K562 (cell line): ENCODE measurements at regions not wholly inside any gene's neighbourhood (a gene's known extent, or its start where the extent isn't known, plus 50 kb on each side); places are given as distances from the start of the nearest gene placed in this dataset.
A peak's percentile ranks its signal among the peaks of the same experiment; 100 is the strongest.

Source experiments
- ATAC-seq: fragments of 200-7000 bp; cut with Tn5 transposase; 3 replicates; pipeline ENCODE4 v1.9.1; 2020; ENCODE audit warnings: moderate library complexity
- BruUV-seq: library from RNA; stranded (reverse); fragments of 400-500 nt; replicated peaks from 2 replicates; lab custom pipeline; 2021; lab: Mats Ljungman, UMichigan
- CTCF ChIA-PET: fragments of 300-600 bp; formaldehyde crosslinking; extraction: SDS; loops from one replicate; lab custom pipeline; 2021; ENCODE audit warnings: low intra/inter-chr PET ratio; lab: Yijun Ruan, JAX
- POLR2A ChIA-PET: fragments of 300-600, 350-650 bp; sonication (Branson Sonifier 250); formaldehyde crosslinking; extraction: SDS; loops from one replicate; lab custom pipeline; 2021; ENCODE audit warnings: antibody characterized with exemption, inconsistent platforms; lab: Yijun Ruan, JAX
- DNase-seq, 4 experiments: peaks; one replicate each; pipeline versions ENCODE4 v3.0.0 to v3.0.0-alpha.2; 2011 to 2018; ENCODE audit warnings: low spot score in 3 of 4, mixed read lengths in 3 of 4; ENCODE audit errors: extremely low read depth in 1 of 4
- FAIRE-seq: peaks from 2 replicates; lab custom pipeline; 2011; peaks lifted over from hg19 to GRCh38; lab: Jason Lieb, UNC
- H2AFZ ChIP-seq: 2 replicates; pipeline ENCODE4 v1.6.0; 2011; ENCODE audit warnings: low read depth, low read length, control low read depth, inconsistent platforms
- H3K27ac ChIP-seq: fragments of 200-600 bp; 3 replicates; pipeline ENCODE4 v1.8.0; 2011; ENCODE audit warnings: low read depth, mild to moderate bottlenecking, control low read depth, inconsistent platforms, low read length, moderate library complexity, mixed read lengths; ENCODE audit errors: extremely low read depth
- H3K27me3 ChIP-seq, 2 experiments: fragments of 300-600 bp in 1 of 2; 2 replicates in 1 of 2; 3 replicates in 1 of 2; pipeline versions ENCODE4 v1.6.0 to v1.8.0; 2011; ENCODE audit warnings: inconsistent platforms in 2 of 2, low read length in 2 of 2, mild to moderate bottlenecking in 1 of 2, mixed read lengths in 1 of 2, moderate library complexity in 1 of 2; ENCODE audit not compliant: control insufficient read depth in 2 of 2, insufficient read depth in 2 of 2
- H3K36me3 ChIP-seq: fragments of 300-600 bp; 3 replicates; pipeline ENCODE4 v1.8.0; 2011; ENCODE audit warnings: mild to moderate bottlenecking, low read length, inconsistent platforms; ENCODE audit not compliant: control insufficient read depth, insufficient read depth
- H3K4me1 ChIP-seq, 2 experiments: fragments of 200-600 bp in 1 of 2; replicated peaks in 1 of 2; 2 replicates in 1 of 2; 3 replicates in 1 of 2; pipeline versions ENCODE4 v1.5.1 to v1.8.0; 2011; ENCODE audit warnings: inconsistent platforms in 2 of 2, low read length in 2 of 2, mild to moderate bottlenecking in 1 of 2, mixed read lengths in 1 of 2, moderate library complexity in 1 of 2; ENCODE audit not compliant: control insufficient read depth in 2 of 2, insufficient read depth in 2 of 2
- H3K4me2 ChIP-seq: 2 replicates; pipeline ENCODE4 v1.6.1; 2011; ENCODE audit warnings: low read length, control low read depth, inconsistent platforms, mixed read lengths; ENCODE audit not compliant: insufficient read depth
- H3K4me3 ChIP-seq: fragments of 200-600 bp; sonication (generic), shearing (Covaris generic); 2 replicates; pipeline ENCODE4 v1.5.1; 2016; ENCODE audit warnings: control low read depth, inconsistent platforms
- H3K79me2 ChIP-seq: fragments of 200-600 bp; 3 replicates; pipeline ENCODE4 v1.8.0; 2011; ENCODE audit warnings: low read length, inconsistent platforms; ENCODE audit not compliant: control insufficient read depth, insufficient read depth
- H3K9ac ChIP-seq, 2 experiments: 2 replicates each; pipeline versions ENCODE4 v1.6.0 to v1.6.1; 2011; ENCODE audit warnings: low read depth in 2 of 2, low read length in 2 of 2, control low read depth in 1 of 2, inconsistent platforms in 1 of 2, mild to moderate bottlenecking in 1 of 2, mixed read lengths in 1 of 2; ENCODE audit not compliant: insufficient read depth in 1 of 2
- H3K9me1 ChIP-seq: one replicate; pipeline ENCODE4 v1.6.0; 2011; ENCODE audit warnings: inconsistent platforms, mild to moderate bottlenecking, low read length, moderate library complexity; ENCODE audit not compliant: control insufficient read depth, insufficient read depth
- H3K9me3 ChIP-seq: replicated peaks from 2 replicates; pipeline ENCODE4 v1.5.1; 2011; ENCODE audit warnings: low read depth, low read length, inconsistent platforms; ENCODE audit not compliant: control insufficient read depth, insufficient read depth
- H4K20me1 ChIP-seq: replicated peaks from 2 replicates; pipeline ENCODE4 v1.6.1; 2011; ENCODE audit warnings: low read length, inconsistent platforms, mixed read lengths; ENCODE audit not compliant: control insufficient read depth, insufficient read depth
- CREB3L1 ChIP-seq: fragments of 450-650 bp; IDR thresholded peaks from 2 replicates; pipeline ENCODE4 v1.6.1; 2014; ENCODE audit warnings: low read depth, mild to moderate bottlenecking, moderate library complexity, borderline replicate concordance
- HCFC1 ChIP-seq: IDR thresholded peaks from 2 replicates; pipeline ENCODE4 v1.6.1; 2012; ENCODE audit warnings: low read depth, low read length, improper control_type of control experiment
- HEY1 ChIP-seq: fragments of 250-450 bp; sonication (Bioruptor Pico); IDR thresholded peaks from 2 replicates; pipeline ENCODE4 v1.5.0; 2020; ENCODE audit warnings: mild to moderate bottlenecking, moderate library complexity, borderline replicate concordance
- ILK ChIP-seq: fragments of 450-650 bp; IDR thresholded peaks from 2 replicates; pipeline ENCODE4 v1.6.1; 2016; ENCODE audit warnings: missing genetic modification characterization, low read depth, mild to moderate bottlenecking, missing compliant biosample characterization, moderate library complexity, borderline replicate concordance
- LEF1 ChIP-seq: fragments of 450-650 bp; IDR thresholded peaks from 2 replicates; pipeline ENCODE4 v1.6.1; 2016; ENCODE audit warnings: mild to moderate bottlenecking
- NCOA4 ChIP-seq: fragments of 450-650 bp; IDR thresholded peaks from 2 replicates; pipeline ENCODE4 v1.6.1; 2018; ENCODE audit warnings: mild to moderate bottlenecking; ENCODE audit not compliant: partially characterized antibody
- SMAD2 ChIP-seq: fragments of 150-350 bp; IDR thresholded peaks from 2 replicates; pipeline ENCODE4 v1.6.1; 2014; ENCODE audit warnings: low read depth, mild to moderate bottlenecking, low read length
- TSC22D4 ChIP-seq: fragments of 450-650 bp; IDR thresholded peaks from 2 replicates; pipeline ENCODE4 v1.6.1; 2016; ENCODE audit warnings: missing genetic modification characterization, missing biosample characterization, control low read depth
- USF1 ChIP-seq: sonication (generic); formaldehyde crosslinking; IDR thresholded peaks from 2 replicates; pipeline ENCODE4 v1.9.0; 2022; ENCODE audit warnings: mild to moderate bottlenecking, missing genetic modification reagents
- ZBED1 ChIP-seq: IDR thresholded peaks from 2 replicates; pipeline ENCODE4 v1.6.1; 2014
- ZBTB1 ChIP-seq: sonication (generic); formaldehyde crosslinking; IDR thresholded peaks from 2 replicates; pipeline ENCODE4 v1.8.1; 2023; ENCODE audit warnings: missing genetic modification reagents, low read depth, mild to moderate bottlenecking, borderline replicate concordance
- ZNF280B ChIP-seq: fragments of 250-450 bp; sonication (Bioruptor Pico); IDR thresholded peaks from 2 replicates; pipeline ENCODE4 v1.5.1; 2021; ENCODE audit warnings: mild to moderate bottlenecking
- WGBS: fragments of 100-300 bp; shearing (Covaris generic); methylation state at CpG from one replicate; pipeline ENCODE4 v1.1.6; 2016; ENCODE audit warnings: low coverage, mixed read lengths; ENCODE audit not compliant: insufficient coverage; ENCODE audit errors: missing lambda C conversion rate; 5-methylcytosine and 5-hydroxymethylcytosine counted together
- in situ Hi-C: fragments of 300-500 bp; cut with MboI; formaldehyde crosslinking; loops from 4 replicates; pipeline ENCODE4 v1.15.0; 2018; ENCODE audit warnings: inconsistent platforms, mixed read lengths
- intact Hi-C: fragments of 100-400 bp; cut with micrococcal nuclease; formaldehyde crosslinking; loops from 2 replicates; pipeline ENCODE4 v1.14.2; 2022

- in situ Hi-C loops (no loop called here), intact Hi-C loops (no loop called here)
- Histone ChIP-seq H2AFZ (no peak overlapping the region), H3K36me3 (no peaks in the 10 kb centered on the region), H3K27ac (no peak overlapping the region), H3K9me3 (no peaks in the 10 kb centered on the region), H3K79me2 (no peaks in the 10 kb centered on the region), H3K27me3 (peaks cover 19 to 87% of the 10 kb centered on the region in 2 experiments; a peak in 4 of 5 replicates), H3K4me1 (peaks cover 0 to 23% of the 10 kb centered on the region in 2 experiments; a peak in 2 of 5 replicates), H4K20me1 (peaks cover 12% of the 10 kb centered on the region; the same call in 1 of the 2 replicates), H3K9me1 (no peaks in the 10 kb centered on the region)
- 3% methylated on average over 19 of the region's 22 CpGs for WGBS
- FAIRE-seq = no peak
- BruUV-seq = no TSS peak
- POLR2A ChIA-PET = no interaction called here
- ATAC-seq = no peak
- no peak for DNase-seq
- 0 out of 2 replicates have a peak, but pooled peaks have one; percentile 1 for TF ChIP-seq LEF1
- peak; percentile 78 for TF ChIP-seq USF1
- TF ChIP-seq ZBTB1 (CRISPR knock-in tag) = no peak
- no peak for TF ChIP-seq ZBED1
- TF ChIP-seq, all 486 proteins: peak for 2
- H3K4me3 ChIP-seq = no peak overlapping the region
- CTCF ChIA-PET = no interaction called here
- no peak overlapping the region for H3K4me2 ChIP-seq
- no peak overlapping the region; a peak in 1 of 4 replicates for H3K9ac ChIP-seq
These were observed 56.8 kb upstream of the SLCO4A1 start for GRCh38 chr20:62585461-62585970.

- POLR2A ChIA-PET = interaction anchor here (0.9 to 1.4 kb wide), 3 partner anchors 10 to 187 kb away, joined by 3 to 5 read pairs (median 3); no protein-coding TSS in a partner anchor
- Histone ChIP-seq H3K9me1 (no peaks in the 10 kb centered on the region), H3K4me3 (no peak overlapping the region), H3K4me1 (peaks cover 0 to 16% of the 10 kb centered on the region in 2 experiments; a peak in 2 of 5 replicates), H3K9ac (no peak overlapping the region; a peak in 1 of 4 replicates), H3K79me2 (no peaks in the 10 kb centered on the region), H3K36me3 (no peaks in the 10 kb centered on the region), H3K27ac (no peak overlapping the region), H2AFZ (no peak overlapping the region), H3K27me3 (peaks cover 16 to 90% of the 10 kb centered on the region in 2 experiments; a peak in 4 of 5 replicates), H3K9me3 (no peaks in the 10 kb centered on the region), H3K4me2 (no peak overlapping the region), H4K20me1 (peaks cover 12% of the 10 kb centered on the region; the same call in 1 of the 2 replicates)
- DNase-seq (no peak), ATAC-seq (no peak), FAIRE-seq (no peak)
- BruUV-seq = no TSS peak
- intact Hi-C loops (no loop called here), in situ Hi-C loops (no loop called here)
- CTCF ChIA-PET = no interaction called here
- 1% methylated on average over 8 of the region's 8 CpGs for WGBS
- TF ChIP-seq SMAD2 = no peak
- no peak for TF ChIP-seq HEY1 (CRISPR knock-in tag)
- no peak for TF ChIP-seq NCOA4
- no peak for TF ChIP-seq CREB3L1
- no peak for TF ChIP-seq ILK (tag)
- TF ChIP-seq HCFC1 = no peak
- no peak for TF ChIP-seq ZNF280B
- TF ChIP-seq TSC22D4 (tag) = no peak
These were observed 55.5 kb upstream of the SLCO4A1 start for GRCh38 chr20:62586799-62587198.
